WTC11 (cell line): ENCODE measurements at regions not wholly inside any gene's neighbourhood (a gene's known extent, or its start where the extent isn't known, plus 50 kb on each side); places are given as distances from the start of the nearest gene placed in this dataset.

ENCODE experiments used
- ATAC-seq: fragments of 200-7000 bp; cut with Tn5 transposase; 2 replicates; pipeline ENCODE4 v1.10.0; 2021; ENCODE audit warnings: mild to moderate bottlenecking, moderate library complexity
- CTCF ChIA-PET: fragments of 300-600 bp; sonication (Branson Sonifier 250); formaldehyde crosslinking; loops from one replicate; lab custom pipeline; 2021; ENCODE audit warnings: antibody characterized with exemption; lab: Charles Lee
- POLR2A ChIA-PET: fragments of 350-600 bp; sonication (Branson Sonifier 250); formaldehyde crosslinking; loops from one replicate; lab custom pipeline; 2021; ENCODE audit warnings: antibody characterized with exemption; lab: Charles Lee
- DNase-seq: peaks from one replicate; pipeline ENCODE4 v3.0.0; 2021; ENCODE audit warnings: low spot score
- H3K27ac Mint-ChIP-seq: 2 replicates; pipeline ENCODE4 v1.8.0; 2021; ENCODE audit warnings: mixed read lengths
- H3K27me3 Mint-ChIP-seq: 2 replicates; pipeline ENCODE4 v1.8.0; 2021; ENCODE audit warnings: low read depth, mild to moderate bottlenecking, moderate library complexity, mixed read lengths
- H3K36me3 Mint-ChIP-seq: 2 replicates; pipeline ENCODE4 v1.8.0; 2021; ENCODE audit warnings: mixed read lengths
- H3K4me1 Mint-ChIP-seq: 2 replicates; pipeline ENCODE4 v1.8.0; 2022; ENCODE audit warnings: mixed read lengths
- H3K4me3 Mint-ChIP-seq: 2 replicates; pipeline ENCODE4 v1.8.0; 2021; ENCODE audit warnings: mild to moderate bottlenecking, moderate library complexity, mixed read lengths
- H3K9me3 Mint-ChIP-seq: 2 replicates; pipeline ENCODE4 v1.8.0; 2021; ENCODE audit warnings: mixed read lengths
- AR ChIP-seq: fragments of 250-450 bp; sonication (Bioruptor Pico); IDR thresholded peaks from 2 replicates; pipeline ENCODE4 v1.9.0; 2021; ENCODE audit warnings: mild to moderate bottlenecking
- ATF1 ChIP-seq: sonication (generic); formaldehyde crosslinking; IDR thresholded peaks from 2 replicates; pipeline ENCODE4 v1.8.1; 2023; ENCODE audit warnings: mild to moderate bottlenecking, moderate library complexity, missing genetic modification reagents
- CDX4 ChIP-seq: fragments of 250-450 bp; sonication (Bioruptor Pico); IDR thresholded peaks from 2 replicates; pipeline ENCODE4 v1.9.0; 2021; ENCODE audit warnings: moderate library complexity, mild to moderate bottlenecking, inconsistent platforms, borderline replicate concordance
- CREB1 ChIP-seq: sonication (generic); formaldehyde crosslinking; IDR thresholded peaks from 2 replicates; pipeline ENCODE4 v1.8.0; 2023; ENCODE audit warnings: mild to moderate bottlenecking, missing genetic modification reagents
- ELF4 ChIP-seq: sonication (generic); formaldehyde crosslinking; IDR thresholded peaks from 2 replicates; pipeline ENCODE4 v1.8.1; 2022; ENCODE audit warnings: low read depth, mild to moderate bottlenecking, moderate library complexity, missing genetic modification reagents
- FOXP1 ChIP-seq: sonication (generic); formaldehyde crosslinking; IDR thresholded peaks from 2 replicates; pipeline ENCODE4 v1.8.0; 2022; ENCODE audit warnings: missing genetic modification reagents, mild to moderate bottlenecking, moderate library complexity, borderline replicate concordance
- GRHL2 ChIP-seq: fragments of 250-450 bp; sonication (Bioruptor Pico); IDR thresholded peaks from 2 replicates; pipeline ENCODE4 v1.8.0; 2022; ENCODE audit warnings: mild to moderate bottlenecking, moderate library complexity; ENCODE audit not compliant: insufficient replicate concordance, severe bottlenecking
- IRF2 ChIP-seq: sonication (generic); formaldehyde crosslinking; IDR thresholded peaks from 2 replicates; pipeline ENCODE4 v1.8.0; 2022; ENCODE audit warnings: low read depth, missing genetic modification reagents, borderline replicate concordance
- JUN ChIP-seq: sonication (generic); formaldehyde crosslinking; IDR thresholded peaks from 2 replicates; pipeline ENCODE4 v1.8.0; 2023; ENCODE audit warnings: mild to moderate bottlenecking, missing genetic modification reagents
- MAX ChIP-seq: sonication (generic); formaldehyde crosslinking; IDR thresholded peaks from 2 replicates; pipeline ENCODE4 v1.8.0; 2022; ENCODE audit warnings: mild to moderate bottlenecking, missing genetic modification reagents
- MLX ChIP-seq: sonication (generic); formaldehyde crosslinking; IDR thresholded peaks from 2 replicates; pipeline ENCODE4 v1.8.1; 2023; ENCODE audit warnings: mild to moderate bottlenecking, missing genetic modification reagents, moderate library complexity
- NFE2L1 ChIP-seq: sonication (generic); formaldehyde crosslinking; IDR thresholded peaks from 2 replicates; pipeline ENCODE4 v1.8.1; 2023; ENCODE audit warnings: missing genetic modification reagents
- NR1H2 ChIP-seq: sonication (generic); formaldehyde crosslinking; IDR thresholded peaks from 2 replicates; pipeline ENCODE4 v1.9.0; 2021; ENCODE audit warnings: mild to moderate bottlenecking, moderate library complexity, missing genetic modification reagents
- ZBTB21 ChIP-seq: sonication (generic); formaldehyde crosslinking; IDR thresholded peaks from 2 replicates; pipeline ENCODE4 v1.8.1; 2023; ENCODE audit warnings: mild to moderate bottlenecking, missing genetic modification reagents, borderline replicate concordance
- ZBTB43 ChIP-seq: sonication (generic); formaldehyde crosslinking; IDR thresholded peaks from 2 replicates; pipeline ENCODE4 v1.8.1; 2023; ENCODE audit warnings: mild to moderate bottlenecking, missing genetic modification reagents
- ZNF121 ChIP-seq: sonication (generic); formaldehyde crosslinking; IDR thresholded peaks from 2 replicates; pipeline ENCODE4 v1.8.0; 2023; ENCODE audit warnings: missing genetic modification reagents
- ZNF396 ChIP-seq: fragments of 250-450 bp; sonication (Bioruptor Pico); IDR thresholded peaks from 2 replicates; pipeline ENCODE4 v1.8.0; 2021; ENCODE audit warnings: mild to moderate bottlenecking, moderate library complexity, borderline replicate concordance
- ZNF512 ChIP-seq: sonication (generic); formaldehyde crosslinking; IDR thresholded peaks from 2 replicates; pipeline ENCODE4 v1.8.1; 2022; ENCODE audit warnings: missing genetic modification reagents, borderline replicate concordance

- POLR2A ChIA-PET, result no interaction called here
- Mint-ChIP-seq H3K4me1 (no peaks in the 10 kb centered on the region), H3K36me3 (no peaks in the 10 kb centered on the region), H3K27me3 (no peaks in the 10 kb centered on the region), H3K27ac (no peak overlapping the region), H3K9me3 (no peaks in the 10 kb centered on the region), H3K4me3 (no peak overlapping the region)
- DNase-seq, result no peak
- no peak for ATAC-seq
- CTCF ChIA-PET, result no interaction called here
- TF ChIP-seq ATF1 (no peak), ZNF512 (CRISPR knock-in tag) (no peak), FOXP1 (CRISPR knock-in tag) (no peak), ZBTB21 (CRISPR knock-in tag) (no peak), MLX (CRISPR knock-in tag) (no peak), AR (CRISPR knock-in tag) (no peak), GRHL2 (CRISPR knock-in tag) (no peak), CDX4 (no peak), ZBTB43 (no peak), ZNF396 (CRISPR knock-in tag) (no peak), NR1H2 (no peak), IRF2 (CRISPR knock-in tag) (no peak)
Measured at GRCh38 chr7:96772139-96772694, 62.6 kb upstream of the SEM1 start.

- no peak for ATAC-seq
- POLR2A ChIA-PET, result no interaction called here
- Mint-ChIP-seq H3K4me1 (no peaks in the 10 kb centered on the region), H3K27me3 (no peaks in the 10 kb centered on the region), H3K4me3 (no peak overlapping the region), H3K36me3 (no peaks in the 10 kb centered on the region), H3K9me3 (no peaks in the 10 kb centered on the region), H3K27ac (no peak overlapping the region)
- no peak for TF ChIP-seq ELF4 (CRISPR knock-in tag)
- no peak for TF ChIP-seq JUN (CRISPR knock-in tag)
- no peak for TF ChIP-seq MAX
- no peak for TF ChIP-seq CREB1 (CRISPR knock-in tag)
- no peak for TF ChIP-seq NFE2L1 (CRISPR knock-in tag)
- TF ChIP-seq ZNF121 (CRISPR knock-in tag), result no peak
- CTCF ChIA-PET, result interaction anchor here (0.6 kb wide), 1 partner anchor 86 kb away, joined by 3 read pairs; no protein-coding TSS in a partner anchor
- DNase-seq, result no peak
Measured at GRCh38 chr7:96773483-96773882, 63.8 kb upstream of the SEM1 start.
